SKM-1 (cell line): ENCODE measurements at regions not wholly inside any gene's neighbourhood (a gene's known extent, or its start where the extent isn't known, plus 50 kb on each side); places are given as distances from the start of the nearest gene placed in this dataset.
"Not testable (repeated sequence)": the region's sequence is repeated elsewhere in the genome, so short reads cannot be mapped to it uniquely, and the experiment has no call there.

Experiments
- DNase-seq: peaks from one replicate; lab custom pipeline; 2025; ENCODE audit not compliant: unreplicated experiment; lab: John Stamatoyannopoulos, UW

GRCh38 chr10:76618171-76618570, 1019.4 kb downstream of the KCNMA1 start:
- no peak for DNase-seq

- DNase-seq: not testable (repeated sequence)
These were observed 1020.9 kb downstream of the KCNMA1 start for GRCh38 chr10:76616666-76617065.

- DNase-seq: no peak
These were observed 1022.6 kb downstream of the KCNMA1 start for GRCh38 chr10:76615049-76615448.
